ENCODE measurements at regions not wholly inside any gene's neighbourhood (a gene's known extent, or its start where the extent isn't known, plus 50 kb on each side); places are given as distances from the start of the nearest gene placed in this dataset.

GRCh38 chr2:215685238-215685990, 249.5 kb upstream of the FN1 start:
- no peak for DNase-seq (ENCODE audit: low read depth)

GRCh38 chr2:215684448-215685237, 248.8 kb upstream of the FN1 start:
- DNase-seq (ENCODE audit: low read depth), result peak; percentile 52

GRCh38 chr2:215683295-215683694, 247.4 kb upstream of the FN1 start:
- DNase-seq (ENCODE audit: low read depth), result no peak

- no peak for DNase-seq (ENCODE audit: low read depth)
Observed at GRCh38 chr2:215681799-215682596, 246.1 kb upstream of the FN1 start.

GRCh38 chr2:215680605-215681598, 245.0 kb upstream of the FN1 start:
- DNase-seq (ENCODE audit: low read depth), result peak; percentile 73

- no peak for DNase-seq (ENCODE audit: low read depth)
Observed at GRCh38 chr2:215678094-215678493, 242.2 kb upstream of the FN1 start.

- DNase-seq (ENCODE audit: low read depth), result no peak
Observed at GRCh38 chr2:215677481-215677880, 241.6 kb upstream of the FN1 start.

- no peak for DNase-seq (ENCODE audit: low read depth)
Observed at GRCh38 chr2:215672406-215672805, 236.5 kb upstream of the FN1 start.

- no peak for DNase-seq (ENCODE audit: low read depth)
Observed at GRCh38 chr2:215671691-215672090, 235.8 kb upstream of the FN1 start.

- no peak for DNase-seq (ENCODE audit: low read depth)
Observed at GRCh38 chr2:215671244-215671643, 235.4 kb upstream of the FN1 start.

GRCh38 chr2:215670396-215670795, 234.5 kb upstream of the FN1 start:
- DNase-seq (ENCODE audit: low read depth), result no peak

- DNase-seq (ENCODE audit: low read depth), result no peak
Observed at GRCh38 chr2:215668378-215668775, 232.5 kb upstream of the FN1 start.

- no peak for DNase-seq (ENCODE audit: low read depth)
Observed at GRCh38 chr2:215667585-215668377, 231.9 kb upstream of the FN1 start.

- DNase-seq (ENCODE audit: low read depth), result peak; percentile 96
Observed at GRCh38 chr2:215664847-215665525, 229.1 kb upstream of the FN1 start.

- no peak for DNase-seq (ENCODE audit: low read depth)
Observed at GRCh38 chr2:215662715-215663114, 226.8 kb upstream of the FN1 start.

GRCh38 chr2:215660687-215661086, 224.8 kb upstream of the FN1 start:
- peak; percentile 86 for DNase-seq (ENCODE audit: low read depth)

GRCh38 chr2:215659650-215660049, 223.8 kb upstream of the FN1 start:
- no peak for DNase-seq (ENCODE audit: low read depth)

- DNase-seq (ENCODE audit: low read depth), result no peak
Observed at GRCh38 chr2:215658635-215659305, 222.9 kb upstream of the FN1 start.

GRCh38 chr2:215657844-215658243, 222.0 kb upstream of the FN1 start:
- peak; percentile 97 for DNase-seq (ENCODE audit: low read depth)
